ENCODE measurements at regions not wholly inside any gene's neighbourhood (a gene's known extent, or its start where the extent isn't known, plus 50 kb on each side); places are given as distances from the start of the nearest gene placed in this dataset.
"Not testable (repeated sequence)": the region's sequence is repeated elsewhere in the genome, so short reads cannot be mapped to it uniquely, and the experiment has no call there.

DNA sequence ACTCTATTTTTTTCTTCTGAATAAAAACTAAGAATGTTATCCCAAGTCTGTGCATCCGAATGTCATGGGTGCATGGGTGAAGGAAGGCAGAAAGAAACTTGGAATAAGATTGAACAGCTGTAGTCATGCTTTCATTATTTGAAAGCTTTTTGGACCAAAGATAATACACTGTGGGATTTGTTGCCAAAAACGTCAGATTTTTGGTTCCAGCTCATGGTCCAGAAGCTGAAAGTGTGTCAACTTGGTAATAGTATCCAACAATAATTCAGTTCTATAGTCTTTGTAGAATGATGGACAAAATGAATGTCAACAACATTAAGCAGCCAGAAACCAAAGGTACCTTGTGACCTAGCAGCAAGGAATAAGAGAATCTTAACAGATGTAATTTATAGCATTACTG lies 327.9 kb upstream of the ADAMTS9 start:
- no peak overlapping the region for H3K9ac ChIP-seq (ENCODE audit: low read length)
- H3K9me3 ChIP-seq (ENCODE audit: control insufficient read depth, low read depth, low read length) = no peaks in the 10 kb centered on the region
- no peaks in the 10 kb centered on the region for H3K27me3 ChIP-seq (ENCODE audit: control insufficient read depth, insufficient read depth, low read length)
- no peak overlapping the region for H3K4me3 ChIP-seq (ENCODE audit: low read length)
- H3K27ac ChIP-seq (ENCODE audit: low read length) = no peak overlapping the region
- H3K4me1 ChIP-seq (ENCODE audit: control insufficient read depth, low read depth, low read length) = no peaks in the 10 kb centered on the region
- H3K36me3 ChIP-seq (ENCODE audit: control insufficient read depth, low read depth, low read length) = no peaks in the 10 kb centered on the region

DNA sequence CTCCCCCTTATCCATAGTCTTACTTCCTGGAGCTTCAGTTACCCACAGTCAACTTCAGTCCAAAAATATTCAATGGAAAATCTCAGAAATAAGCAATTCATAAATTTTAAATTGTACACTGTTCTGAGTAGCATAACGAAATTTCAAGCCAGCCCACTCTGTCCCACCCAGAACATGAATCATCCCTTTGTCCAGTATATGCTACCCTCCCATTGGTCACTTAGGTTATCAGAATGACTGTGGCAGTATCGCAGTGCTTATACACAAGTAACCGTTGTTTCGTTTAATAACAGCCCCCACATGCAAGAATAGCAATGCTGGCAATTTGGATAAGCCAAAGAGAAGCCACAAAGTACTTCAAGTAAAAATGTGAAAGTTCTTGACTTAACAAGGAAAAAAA lies 325.3 kb upstream of the ADAMTS9 start:
- Histone ChIP-seq H3K27ac (ENCODE audit: low read length) (no peak overlapping the region), H3K27me3 (ENCODE audit: control insufficient read depth, insufficient read depth, low read length) (no peaks in the 10 kb centered on the region), H3K36me3 (ENCODE audit: control insufficient read depth, low read depth, low read length) (no peaks in the 10 kb centered on the region), H3K4me1 (ENCODE audit: control insufficient read depth, low read depth, low read length) (no peaks in the 10 kb centered on the region), H3K9ac (ENCODE audit: low read length) (no peak overlapping the region), H3K9me3 (ENCODE audit: control insufficient read depth, low read depth, low read length) (no peaks in the 10 kb centered on the region), H3K4me3 (ENCODE audit: low read length) (no peak overlapping the region)

DNA sequence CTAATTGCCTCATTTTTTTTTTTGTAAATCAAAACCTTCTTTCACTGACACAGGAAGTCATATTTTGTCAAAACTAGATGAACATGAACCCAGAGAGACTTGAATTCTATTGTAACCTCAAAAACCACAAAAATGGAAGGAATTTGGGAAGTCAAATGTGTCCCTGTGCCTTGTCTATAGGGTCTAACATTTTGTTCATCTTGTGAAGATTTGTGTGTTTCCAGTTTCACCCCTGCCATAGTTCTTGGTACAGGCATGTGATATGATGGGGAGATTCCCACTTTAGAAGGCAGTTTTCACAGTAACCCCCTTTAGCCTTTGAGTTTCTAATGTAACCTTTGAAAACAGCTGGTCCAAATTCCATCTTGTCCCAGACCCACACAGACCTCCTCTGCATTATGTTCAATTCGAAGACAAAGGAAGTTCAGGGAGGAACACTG lies 318.5 kb upstream of the ADAMTS9 start:
- Histone ChIP-seq H3K27me3 (ENCODE audit: control insufficient read depth, insufficient read depth, low read length) (no peaks in the 10 kb centered on the region), H3K27ac (ENCODE audit: low read length) (no peak overlapping the region), H3K9me3 (ENCODE audit: control insufficient read depth, low read depth, low read length) (no peaks in the 10 kb centered on the region), H3K4me3 (ENCODE audit: low read length) (no peak overlapping the region), H3K4me1 (ENCODE audit: control insufficient read depth, low read depth, low read length) (no peaks in the 10 kb centered on the region), H3K36me3 (ENCODE audit: control insufficient read depth, low read depth, low read length) (no peaks in the 10 kb centered on the region), H3K9ac (ENCODE audit: low read length) (no peak overlapping the region)

DNA sequence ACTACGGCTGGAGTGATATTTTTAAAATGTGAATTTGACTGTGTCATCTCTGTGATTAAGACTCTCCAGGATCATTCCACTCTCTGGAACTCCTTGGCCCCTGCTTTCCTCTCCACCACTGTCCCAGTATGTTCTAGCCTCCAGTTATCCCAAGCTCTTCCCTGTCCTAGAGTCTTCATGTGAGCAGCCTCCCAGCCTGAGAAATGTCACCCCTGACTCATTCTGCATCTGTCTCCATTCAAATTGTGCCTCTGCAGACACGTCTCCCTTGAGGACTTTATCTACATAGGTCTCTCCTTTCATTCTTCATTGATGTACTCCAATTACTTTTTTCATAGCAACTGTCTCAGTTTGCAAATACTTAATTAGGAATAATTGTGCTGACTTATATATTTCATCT lies 317.7 kb upstream of the ADAMTS9 start:
- Histone ChIP-seq H3K4me1 (ENCODE audit: control insufficient read depth, low read depth, low read length) (no peaks in the 10 kb centered on the region), H3K27me3 (ENCODE audit: control insufficient read depth, insufficient read depth, low read length) (no peaks in the 10 kb centered on the region), H3K36me3 (ENCODE audit: control insufficient read depth, low read depth, low read length) (no peaks in the 10 kb centered on the region), H3K9ac (ENCODE audit: low read length) (no peak overlapping the region), H3K4me3 (ENCODE audit: low read length) (no peak overlapping the region), H3K27ac (ENCODE audit: low read length) (no peak overlapping the region), H3K9me3 (ENCODE audit: control insufficient read depth, low read depth, low read length) (no peaks in the 10 kb centered on the region)

DNA sequence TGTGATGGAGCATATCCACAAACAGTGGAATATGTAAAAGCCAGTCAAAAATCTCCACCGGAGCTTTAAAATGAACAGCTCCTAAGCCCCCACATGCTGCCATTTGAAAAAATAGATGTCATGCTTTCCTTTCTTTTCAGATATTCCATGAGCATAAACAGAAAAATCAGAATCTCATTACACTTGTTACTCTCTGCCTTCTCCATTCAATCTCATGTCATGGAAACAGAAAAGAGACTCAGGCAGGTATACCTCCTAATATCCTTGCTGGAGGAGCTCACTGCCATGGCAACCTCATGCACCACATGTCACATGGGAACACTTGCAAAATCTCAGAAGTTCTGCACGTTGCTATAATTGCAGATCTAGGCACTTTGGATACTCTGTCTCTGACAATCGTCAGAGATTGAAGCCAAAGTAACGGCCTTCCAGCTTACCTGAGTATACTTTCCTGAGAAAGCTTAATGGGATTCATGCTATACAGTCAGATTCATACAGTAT lies 317.0 kb upstream of the ADAMTS9 start:
- Histone ChIP-seq H3K27me3 (ENCODE audit: control insufficient read depth, insufficient read depth, low read length) (no peaks in the 10 kb centered on the region), H3K27ac (ENCODE audit: low read length) (no peak overlapping the region), H3K4me1 (ENCODE audit: control insufficient read depth, low read depth, low read length) (no peaks in the 10 kb centered on the region), H3K36me3 (ENCODE audit: control insufficient read depth, low read depth, low read length) (no peaks in the 10 kb centered on the region), H3K4me3 (ENCODE audit: low read length) (no peak overlapping the region), H3K9ac (ENCODE audit: low read length) (no peak overlapping the region), H3K9me3 (ENCODE audit: control insufficient read depth, low read depth, low read length) (no peaks in the 10 kb centered on the region)

DNA sequence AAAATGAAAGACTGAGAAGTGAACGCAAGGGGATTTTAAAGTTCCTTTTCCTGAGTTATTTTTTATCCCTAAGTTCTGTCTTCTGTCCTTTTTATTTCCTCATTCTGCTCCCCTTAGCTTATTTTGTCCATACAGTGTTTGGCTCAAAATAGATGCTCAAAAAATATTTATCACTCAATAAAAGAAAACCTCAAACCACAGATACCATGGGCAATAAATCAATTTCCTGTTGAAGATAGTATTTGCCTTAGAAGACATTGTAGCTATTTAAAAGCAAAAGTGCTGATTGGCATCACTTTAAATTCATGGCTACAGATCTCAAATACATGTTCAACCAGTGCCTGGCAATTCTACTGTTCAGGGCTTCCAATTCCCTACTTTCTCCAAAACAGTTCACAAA lies 316.5 kb upstream of the ADAMTS9 start:
- no peak overlapping the region for H3K27ac ChIP-seq (ENCODE audit: low read length)
- no peak overlapping the region for H3K9ac ChIP-seq (ENCODE audit: low read length)
- H3K9me3 ChIP-seq (ENCODE audit: control insufficient read depth, low read depth, low read length) = no peaks in the 10 kb centered on the region
- no peak overlapping the region for H3K4me3 ChIP-seq (ENCODE audit: low read length)
- no peaks in the 10 kb centered on the region for H3K36me3 ChIP-seq (ENCODE audit: control insufficient read depth, low read depth, low read length)
- H3K4me1 ChIP-seq (ENCODE audit: control insufficient read depth, low read depth, low read length) = no peaks in the 10 kb centered on the region
- no peaks in the 10 kb centered on the region for H3K27me3 ChIP-seq (ENCODE audit: control insufficient read depth, insufficient read depth, low read length)

DNA sequence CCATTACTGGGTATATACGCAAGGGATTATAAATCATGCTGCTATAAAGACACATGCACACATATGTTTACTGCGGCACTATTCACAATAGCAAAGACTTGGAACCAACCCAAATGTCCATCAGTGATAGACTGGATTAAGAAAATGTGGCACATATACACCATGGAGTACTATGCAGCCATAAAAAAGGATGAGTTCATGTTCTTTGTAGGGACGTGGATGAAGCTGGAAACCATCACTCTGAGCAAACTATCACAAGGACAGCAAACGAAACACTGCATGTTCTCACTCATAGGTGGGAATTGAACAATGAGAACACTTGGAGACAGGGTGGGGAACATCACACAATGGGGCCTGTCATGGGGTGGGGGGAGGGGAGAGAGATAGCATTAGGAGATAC lies 313.3 kb upstream of the ADAMTS9 start:
- H3K4me1 ChIP-seq (ENCODE audit: control insufficient read depth, low read depth, low read length); H3K9me3 ChIP-seq (ENCODE audit: control insufficient read depth, low read depth, low read length); H3K9ac ChIP-seq (ENCODE audit: low read length); H3K4me3 ChIP-seq (ENCODE audit: low read length); H3K27me3 ChIP-seq (ENCODE audit: control insufficient read depth, insufficient read depth, low read length); H3K36me3 ChIP-seq (ENCODE audit: control insufficient read depth, low read depth, low read length); H3K27ac ChIP-seq (ENCODE audit: low read length): not testable (repeated sequence)

DNA sequence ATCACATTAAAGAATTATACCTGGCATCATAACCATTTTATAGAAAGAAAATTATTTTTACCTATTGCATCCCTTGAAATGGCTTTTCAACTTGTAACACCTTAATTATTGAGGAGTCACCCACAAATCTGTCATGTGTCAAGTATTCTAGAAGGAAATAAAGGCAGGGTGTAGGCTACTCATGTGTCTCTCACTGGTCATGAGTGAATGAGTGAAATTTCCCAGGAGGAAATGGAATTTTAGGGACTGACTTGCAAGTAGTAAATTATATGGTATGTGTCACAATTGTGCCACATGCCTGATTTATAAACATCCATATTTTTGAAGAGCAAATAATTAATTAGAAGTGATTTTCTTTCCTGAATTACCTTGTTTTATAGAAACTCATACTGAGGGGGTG lies 310.5 kb upstream of the ADAMTS9 start:
- Histone ChIP-seq H3K9me3 (ENCODE audit: control insufficient read depth, low read depth, low read length) (no peaks in the 10 kb centered on the region), H3K36me3 (ENCODE audit: control insufficient read depth, low read depth, low read length) (no peaks in the 10 kb centered on the region), H3K4me3 (ENCODE audit: low read length) (no peak overlapping the region), H3K4me1 (ENCODE audit: control insufficient read depth, low read depth, low read length) (peaks cover 29% of the 10 kb centered on the region), H3K9ac (ENCODE audit: low read length) (no peak overlapping the region), H3K27me3 (ENCODE audit: control insufficient read depth, insufficient read depth, low read length) (no peaks in the 10 kb centered on the region), H3K27ac (ENCODE audit: low read length) (no peak overlapping the region)

DNA sequence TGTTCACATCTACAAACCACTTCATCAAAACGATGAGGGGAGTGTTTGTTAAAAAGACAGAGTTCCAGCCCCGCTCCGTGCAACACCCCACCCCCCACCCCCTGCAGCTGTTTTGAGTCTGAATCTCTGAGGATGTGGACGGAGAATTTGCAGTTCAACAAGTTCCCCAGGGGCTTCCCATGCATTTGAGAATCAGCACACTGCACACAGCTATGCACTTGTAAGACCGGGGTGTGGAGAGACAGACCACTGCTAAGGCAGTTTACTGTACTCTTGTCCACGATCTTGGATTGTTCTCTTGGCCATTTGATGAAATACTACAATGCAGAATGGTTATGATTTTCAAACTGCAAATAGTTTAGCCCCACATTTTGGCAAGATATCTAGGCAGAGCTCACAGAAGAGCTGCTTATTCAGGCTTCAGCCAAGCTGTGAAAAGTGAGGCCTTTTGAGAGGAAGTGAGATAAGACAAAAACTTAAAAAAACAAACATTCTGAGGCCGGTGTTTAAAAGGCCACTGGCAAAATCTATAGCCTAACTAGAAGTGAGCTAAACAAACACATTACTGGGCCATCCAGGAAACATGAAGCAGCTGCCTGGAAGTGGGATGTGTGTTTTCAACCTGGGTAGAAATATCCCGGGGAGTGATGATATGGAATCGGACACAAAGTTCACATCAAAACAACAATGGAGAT lies 308.2 kb upstream of the ADAMTS9 start:
- Histone ChIP-seq H3K4me1 (ENCODE audit: control insufficient read depth, low read depth, low read length) (peaks cover 42% of the 10 kb centered on the region), H3K9me3 (ENCODE audit: control insufficient read depth, low read depth, low read length) (no peaks in the 10 kb centered on the region), H3K27me3 (ENCODE audit: control insufficient read depth, insufficient read depth, low read length) (no peaks in the 10 kb centered on the region), H3K4me3 (ENCODE audit: low read length) (peak overlapping the region; percentile 7), H3K9ac (ENCODE audit: low read length) (no peak overlapping the region), H3K27ac (ENCODE audit: low read length) (no peak overlapping the region), H3K36me3 (ENCODE audit: control insufficient read depth, low read depth, low read length) (no peaks in the 10 kb centered on the region)

DNA sequence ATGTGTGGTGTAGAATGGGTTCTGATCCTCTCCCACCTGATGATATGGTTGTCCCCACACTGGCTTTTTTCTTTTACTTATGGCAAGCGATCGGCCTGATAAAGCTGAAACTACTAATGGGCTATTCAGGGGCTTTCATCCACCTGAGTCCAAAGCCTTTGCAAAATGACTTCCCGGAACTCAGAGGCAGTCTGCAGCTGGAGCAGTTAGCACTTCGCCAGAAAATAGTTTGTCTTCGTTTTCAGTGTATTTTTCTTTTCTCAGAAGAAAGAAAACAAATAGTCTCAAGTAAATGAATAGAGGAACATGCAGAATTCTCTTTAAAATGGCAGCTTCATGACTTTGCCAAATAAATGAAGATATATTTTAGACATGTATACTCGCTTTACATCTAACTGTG lies 306.0 kb upstream of the ADAMTS9 start:
- H3K36me3 ChIP-seq (ENCODE audit: control insufficient read depth, low read depth, low read length) = no peaks in the 10 kb centered on the region
- H3K27me3 ChIP-seq (ENCODE audit: control insufficient read depth, insufficient read depth, low read length) = no peaks in the 10 kb centered on the region
- H3K27ac ChIP-seq (ENCODE audit: low read length) = no peak overlapping the region

DNA sequence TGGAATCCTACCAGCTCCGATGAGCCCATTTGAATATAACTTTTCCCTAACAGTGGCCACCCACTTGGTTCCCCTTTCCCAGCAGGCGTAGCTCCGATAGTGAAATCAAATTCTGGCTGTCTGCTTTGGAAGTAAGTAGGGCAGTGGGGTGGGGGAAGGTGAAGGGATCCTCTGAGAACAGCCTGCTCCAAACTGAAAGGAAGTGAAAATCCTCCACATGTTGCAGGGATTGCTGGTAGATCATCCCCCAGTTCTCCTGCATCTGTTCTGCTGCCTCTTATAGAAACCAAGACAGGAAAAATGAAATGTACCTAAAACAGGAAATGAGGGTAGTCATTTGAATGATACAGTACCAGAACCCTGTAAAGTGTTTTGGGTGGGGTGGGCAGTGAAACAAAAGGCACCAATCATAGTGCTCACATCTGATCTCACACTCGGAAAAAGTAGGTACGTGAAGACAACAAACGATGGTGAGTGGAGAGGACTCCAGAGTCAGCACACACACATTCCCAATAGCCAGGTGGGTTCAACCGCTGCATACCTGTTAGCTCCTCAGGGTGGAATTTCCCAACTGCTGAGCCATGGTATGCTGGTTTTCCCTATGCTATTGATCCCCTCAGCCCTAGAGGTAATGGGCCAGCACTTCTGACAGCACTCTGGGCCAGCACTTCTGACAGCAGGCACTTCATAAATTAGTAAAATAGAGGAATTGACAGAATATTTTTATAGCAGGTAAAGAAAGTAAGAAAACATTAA lies 304.9 kb upstream of the ADAMTS9 start:
- no peak overlapping the region for H3K9ac ChIP-seq (ENCODE audit: low read length)
- H3K4me3 ChIP-seq (ENCODE audit: low read length) = no peak overlapping the region
- H3K27me3 ChIP-seq (ENCODE audit: control insufficient read depth, insufficient read depth, low read length) = no peaks in the 10 kb centered on the region
- H3K9me3 ChIP-seq (ENCODE audit: control insufficient read depth, low read depth, low read length) = no peaks in the 10 kb centered on the region
- peaks cover 42% of the 10 kb centered on the region for H3K4me1 ChIP-seq (ENCODE audit: control insufficient read depth, low read depth, low read length)
- no peaks in the 10 kb centered on the region for H3K36me3 ChIP-seq (ENCODE audit: control insufficient read depth, low read depth, low read length)
- H3K27ac ChIP-seq (ENCODE audit: low read length) = no peak overlapping the region

More for the DNA sequence above, 306.0 kb upstream of the ADAMTS9 start:
- Histone ChIP-seq H3K9me3 (ENCODE audit: control insufficient read depth, low read depth, low read length) (no peaks in the 10 kb centered on the region), H3K4me3 (ENCODE audit: low read length) (no peak overlapping the region), H3K4me1 (ENCODE audit: control insufficient read depth, low read depth, low read length) (peaks cover 42% of the 10 kb centered on the region), H3K9ac (ENCODE audit: low read length) (no peak overlapping the region)

DNA sequence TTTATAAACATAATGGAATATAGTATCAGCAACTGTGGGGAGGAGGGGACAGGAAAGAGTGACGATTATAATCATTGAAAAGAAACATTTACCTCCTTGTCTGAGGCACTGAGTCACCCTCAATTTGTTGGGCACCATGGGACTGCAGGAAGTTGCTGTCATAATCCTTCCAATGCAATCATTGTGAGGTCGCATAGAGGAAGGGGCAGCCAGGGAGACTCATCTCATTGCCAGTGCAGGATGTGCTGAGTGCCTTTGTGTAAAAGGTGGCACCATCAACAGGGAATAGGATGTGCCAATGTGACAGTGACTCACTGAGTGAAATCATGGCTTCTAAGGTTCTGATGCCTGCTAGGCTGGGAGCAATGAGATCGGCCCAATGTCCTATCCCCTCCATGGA lies 300.4 kb upstream of the ADAMTS9 start:
- Histone ChIP-seq H3K27ac (ENCODE audit: low read length) (no peak overlapping the region), H3K36me3 (ENCODE audit: control insufficient read depth, low read depth, low read length) (no peaks in the 10 kb centered on the region)

More for the DNA sequence above, 300.4 kb upstream of the ADAMTS9 start:
- H3K4me3 ChIP-seq (ENCODE audit: low read length) = no peak overlapping the region
- no peaks in the 10 kb centered on the region for H3K9me3 ChIP-seq (ENCODE audit: control insufficient read depth, low read depth, low read length)
- H3K4me1 ChIP-seq (ENCODE audit: control insufficient read depth, low read depth, low read length) = peaks cover 12% of the 10 kb centered on the region
- no peak overlapping the region for H3K9ac ChIP-seq (ENCODE audit: low read length)
- no peaks in the 10 kb centered on the region for H3K27me3 ChIP-seq (ENCODE audit: control insufficient read depth, insufficient read depth, low read length)

Data from iPS-18a (cell line).